ENCODE measurements at regions not wholly inside any gene's neighbourhood (a gene's known extent, or its start where the extent isn't known, plus 50 kb on each side); places are given as distances from the start of the nearest gene placed in this dataset.

DNA sequence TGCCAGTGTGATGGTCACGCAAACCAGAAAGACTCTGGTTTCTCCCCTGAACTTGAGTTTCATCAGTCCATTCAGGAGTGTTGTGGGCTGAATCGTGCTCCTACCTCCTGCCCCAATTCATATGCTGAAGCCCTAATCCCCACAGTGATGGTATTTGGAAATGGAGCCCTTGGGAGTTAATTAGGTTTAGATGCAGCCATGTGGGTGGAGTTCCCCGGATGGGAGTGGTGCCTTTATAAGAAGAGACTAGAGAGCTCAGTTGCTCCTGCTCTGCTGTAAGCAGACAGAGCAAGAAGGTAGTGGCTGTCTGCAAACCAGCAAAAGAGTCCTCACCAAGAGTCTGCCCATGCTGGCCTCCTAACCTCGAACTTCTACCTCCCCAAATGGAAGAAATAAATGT, 160.3 kb upstream of the DYNLRB2 start:
- Histone ChIP-seq H3K27ac (no peak overlapping the region), H3F3A (ENCODE audit: insufficient read depth, low read depth) (no peaks in the 10 kb centered on the region), H4K20me1 (ENCODE audit: insufficient read depth) (no peaks in the 10 kb centered on the region), H3K27me3 (ENCODE audit: insufficient read depth, low read depth) (peaks cover 11% of the 10 kb centered on the region), H3K4me2 (no peak overlapping the region), H2AFZ (no peak overlapping the region), H3K9me3 (ENCODE audit: insufficient read depth, low read depth) (no peaks in the 10 kb centered on the region), H3K9me2 (ENCODE audit: insufficient read depth) (no peaks in the 10 kb centered on the region), H3K79me2 (ENCODE audit: low read depth) (no peaks in the 10 kb centered on the region), H3K4me1 (replicated peaks; ENCODE audit: insufficient read depth) (no peaks in the 10 kb centered on the region), H3K36me3 (ENCODE audit: low read depth) (no peaks in the 10 kb centered on the region), H3K4me3 (no peak overlapping the region)
- POLR2A ChIA-PET (ENCODE audit: unreplicated experiment) = no interaction called here
- CTCF ChIA-PET = no interaction called here
- no peak for DNase-seq
- intact Hi-C loops (cut with micrococcal nuclease; ENCODE audit: unreplicated experiment) = no loop called here
- BruUV-seq (replicated peaks) = no TSS peak
- no peak for TF ChIP-seq EZH2 (IDR thresholded peaks at IDR 0.05; ENCODE audit: low read depth)
- TF ChIP-seq, protein P1, sequence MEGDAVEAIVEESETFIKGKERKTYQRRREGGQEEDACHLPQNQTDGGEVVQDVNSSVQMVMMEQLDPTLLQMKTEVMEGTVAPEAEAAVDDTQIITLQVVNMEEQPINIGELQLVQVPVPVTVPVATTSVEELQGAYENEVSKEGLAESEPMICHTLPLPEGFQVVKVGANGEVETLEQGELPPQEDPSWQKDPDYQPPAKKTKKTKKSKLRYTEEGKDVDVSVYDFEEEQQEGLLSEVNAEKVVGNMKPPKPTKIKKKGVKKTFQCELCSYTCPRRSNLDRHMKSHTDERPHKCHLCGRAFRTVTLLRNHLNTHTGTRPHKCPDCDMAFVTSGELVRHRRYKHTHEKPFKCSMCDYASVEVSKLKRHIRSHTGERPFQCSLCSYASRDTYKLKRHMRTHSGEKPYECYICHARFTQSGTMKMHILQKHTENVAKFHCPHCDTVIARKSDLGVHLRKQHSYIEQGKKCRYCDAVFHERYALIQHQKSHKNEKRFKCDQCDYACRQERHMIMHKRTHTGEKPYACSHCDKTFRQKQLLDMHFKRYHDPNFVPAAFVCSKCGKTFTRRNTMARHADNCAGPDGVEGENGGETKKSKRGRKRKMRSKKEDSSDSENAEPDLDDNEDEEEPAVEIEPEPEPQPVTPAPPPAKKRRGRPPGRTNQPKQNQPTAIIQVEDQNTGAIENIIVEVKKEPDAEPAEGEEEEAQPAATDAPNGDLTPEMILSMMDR (conservative IDR thresholded peaks at IDR 0.05) = no peak

DNA sequence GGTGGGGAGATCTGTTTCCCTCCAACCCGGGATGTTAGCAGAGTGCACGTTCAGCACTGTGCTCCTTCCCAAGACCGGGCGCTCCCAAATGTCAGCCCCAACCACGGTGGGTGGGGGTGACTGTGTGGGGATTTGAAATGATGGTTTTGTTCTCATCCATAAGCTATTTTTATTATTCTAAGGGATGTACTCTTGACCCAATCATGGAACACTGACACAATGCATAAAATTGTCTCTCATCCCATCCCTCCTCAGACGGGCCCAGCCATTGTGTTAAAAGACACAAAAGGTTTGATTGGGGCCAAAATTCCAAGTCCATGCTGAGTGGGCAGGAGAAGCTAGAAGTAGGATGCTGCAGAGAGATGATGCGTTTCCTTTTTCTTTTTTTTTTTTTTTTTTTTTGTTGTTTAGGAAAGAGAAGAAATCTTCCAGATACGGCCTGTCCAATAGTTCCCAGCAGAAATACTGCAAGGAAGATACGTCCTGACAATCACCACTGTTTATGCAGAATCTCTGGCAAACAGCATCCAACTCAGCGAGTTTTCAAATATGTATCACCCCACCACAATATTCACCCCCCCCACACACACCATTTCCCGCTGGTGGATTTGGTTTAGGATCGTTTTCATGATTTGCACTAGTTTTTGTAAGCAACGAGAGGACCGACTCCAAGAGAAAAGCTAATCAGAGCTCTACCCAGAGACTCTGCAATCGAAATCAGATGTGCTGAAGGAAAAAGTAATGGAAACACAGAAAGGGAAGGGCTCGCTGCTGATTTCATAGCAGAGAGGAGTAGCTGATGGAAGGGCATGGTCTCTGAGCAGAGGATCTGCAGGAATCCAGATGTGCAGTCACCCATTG, 163.5 kb upstream of the DYNLRB2 start:
- Histone ChIP-seq H3K9me3 (ENCODE audit: insufficient read depth, low read depth) (no peaks in the 10 kb centered on the region), H4K20me1 (ENCODE audit: insufficient read depth) (no peaks in the 10 kb centered on the region), H3K9me2 (ENCODE audit: insufficient read depth) (no peaks in the 10 kb centered on the region), H3K4me1 (replicated peaks; ENCODE audit: insufficient read depth) (no peaks in the 10 kb centered on the region), H3K4me3 (no peak overlapping the region), H3F3A (ENCODE audit: insufficient read depth, low read depth) (no peaks in the 10 kb centered on the region), H3K27ac (no peak overlapping the region), H3K27me3 (ENCODE audit: insufficient read depth, low read depth) (peaks cover 5% of the 10 kb centered on the region), H2AFZ (no peak overlapping the region), H3K36me3 (ENCODE audit: low read depth) (no peaks in the 10 kb centered on the region), H3K4me2 (no peak overlapping the region), H3K79me2 (ENCODE audit: low read depth) (no peaks in the 10 kb centered on the region)
- TF ChIP-seq EZH2 (IDR thresholded peaks at IDR 0.05; ENCODE audit: low read depth) = no peak
- TF ChIP-seq, protein P1 (conservative IDR thresholded peaks at IDR 0.05) = no peak
- ChIA-PET CTCF (no interaction called here), POLR2A (ENCODE audit: unreplicated experiment) (no interaction called here)
- no peak for DNase-seq
- intact Hi-C loops (cut with micrococcal nuclease; ENCODE audit: unreplicated experiment) = no loop called here
- no TSS peak for BruUV-seq (replicated peaks)

DNA sequence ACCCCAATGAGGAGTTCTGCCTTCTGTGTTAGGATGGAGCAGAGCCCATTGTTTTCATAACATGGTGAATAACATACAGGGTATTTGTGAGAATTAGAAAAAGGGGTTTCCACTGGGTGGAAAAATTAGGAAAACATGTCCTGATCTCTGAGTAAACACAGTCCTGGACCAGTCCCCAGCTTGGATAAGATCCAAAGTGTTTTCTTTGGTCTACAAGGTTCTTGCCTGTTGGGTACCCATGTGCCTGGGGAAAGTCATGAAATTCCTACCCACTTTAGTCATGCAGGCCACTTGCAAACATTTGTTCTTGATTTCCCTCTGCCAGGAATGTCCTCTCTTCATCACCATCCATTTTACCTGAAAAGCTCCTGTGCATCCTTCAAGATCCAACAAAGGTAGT, 164.8 kb upstream of the DYNLRB2 start:
- ChIA-PET POLR2A (ENCODE audit: unreplicated experiment) (no interaction called here), CTCF (no interaction called here)
- no peak overlapping the region for H3K4me2 ChIP-seq
- no peaks in the 10 kb centered on the region for H3F3A ChIP-seq (ENCODE audit: insufficient read depth, low read depth)
- no peaks in the 10 kb centered on the region for H3K79me2 ChIP-seq (ENCODE audit: low read depth)
- no peak overlapping the region for H3K27ac ChIP-seq
- no peak for TF ChIP-seq EZH2 (IDR thresholded peaks at IDR 0.05; ENCODE audit: low read depth)
- no peaks in the 10 kb centered on the region for H4K20me1 ChIP-seq (ENCODE audit: insufficient read depth)
- H3K36me3 ChIP-seq (ENCODE audit: low read depth) = no peaks in the 10 kb centered on the region
- H3K4me3 ChIP-seq = no peak overlapping the region
- no peak for DNase-seq
- no peaks in the 10 kb centered on the region for H3K9me3 ChIP-seq (ENCODE audit: insufficient read depth, low read depth)
- no peak overlapping the region for H2AFZ ChIP-seq
- intact Hi-C loops (cut with micrococcal nuclease; ENCODE audit: unreplicated experiment) = no loop called here
- no peaks in the 10 kb centered on the region for H3K4me1 ChIP-seq (replicated peaks; ENCODE audit: insufficient read depth)
- H3K9me2 ChIP-seq (ENCODE audit: insufficient read depth) = no peaks in the 10 kb centered on the region
- BruUV-seq (replicated peaks) = no TSS peak
- peaks cover 3% of the 10 kb centered on the region; the same call in 1 of the 2 replicates for H3K27me3 ChIP-seq (ENCODE audit: insufficient read depth, low read depth)

DNA sequence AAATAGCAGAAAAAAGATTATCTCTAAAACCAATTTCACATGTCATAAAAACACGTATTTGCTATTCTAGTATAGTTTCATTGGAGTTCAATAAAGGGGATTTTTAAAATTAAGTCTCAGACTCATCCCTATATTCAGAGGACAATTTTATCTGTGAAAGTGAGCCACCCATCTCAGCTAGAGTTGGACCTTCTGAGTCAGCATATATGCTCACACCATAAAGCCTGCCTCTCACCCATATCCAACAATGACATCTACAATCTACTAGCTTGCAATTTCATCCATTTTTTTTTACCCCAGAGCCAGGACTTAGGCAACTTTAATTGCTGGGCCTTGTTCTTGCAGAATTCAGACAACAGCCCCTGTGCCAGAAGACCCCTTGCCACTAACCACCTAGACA, 165.3 kb upstream of the DYNLRB2 start:
- Histone ChIP-seq H3K27ac (no peak overlapping the region), H3K9me3 (ENCODE audit: insufficient read depth, low read depth) (no peaks in the 10 kb centered on the region), H3K9me2 (ENCODE audit: insufficient read depth) (no peaks in the 10 kb centered on the region), H3K79me2 (ENCODE audit: low read depth) (no peaks in the 10 kb centered on the region), H3K4me1 (replicated peaks; ENCODE audit: insufficient read depth) (no peaks in the 10 kb centered on the region), H2AFZ (no peak overlapping the region), H3K4me3 (no peak overlapping the region), H3F3A (ENCODE audit: insufficient read depth, low read depth) (no peaks in the 10 kb centered on the region), H3K4me2 (no peak overlapping the region), H3K27me3 (ENCODE audit: insufficient read depth, low read depth) (peaks cover 3% of the 10 kb centered on the region; the same call in 1 of the 2 replicates), H4K20me1 (ENCODE audit: insufficient read depth) (no peaks in the 10 kb centered on the region), H3K36me3 (ENCODE audit: low read depth) (no peaks in the 10 kb centered on the region)
- POLR2A ChIA-PET (ENCODE audit: unreplicated experiment) = no interaction called here
- no peak for DNase-seq
- CTCF ChIA-PET = no interaction called here
- no peak for TF ChIP-seq EZH2 (IDR thresholded peaks at IDR 0.05; ENCODE audit: low read depth)
- TF ChIP-seq, protein P1 (conservative IDR thresholded peaks at IDR 0.05) = no peak
- BruUV-seq (replicated peaks) = no TSS peak
- intact Hi-C loops (cut with micrococcal nuclease; ENCODE audit: unreplicated experiment) = no loop called here

All from PC-9 (cell line).